NCI-H2171 (cell line): ENCODE measurements at regions not wholly inside any gene's neighbourhood (a gene's known extent, or its start where the extent isn't known, plus 50 kb on each side); places are given as distances from the start of the nearest gene placed in this dataset.

Experiments
- DNase-seq: peaks from one replicate; lab custom pipeline; 2025; lab: John Stamatoyannopoulos, UW

GRCh38 chr2:111712940-111713515 lies 171.0 kb downstream of the ANAPC1 start:
- DNase-seq: no peak

DNA sequence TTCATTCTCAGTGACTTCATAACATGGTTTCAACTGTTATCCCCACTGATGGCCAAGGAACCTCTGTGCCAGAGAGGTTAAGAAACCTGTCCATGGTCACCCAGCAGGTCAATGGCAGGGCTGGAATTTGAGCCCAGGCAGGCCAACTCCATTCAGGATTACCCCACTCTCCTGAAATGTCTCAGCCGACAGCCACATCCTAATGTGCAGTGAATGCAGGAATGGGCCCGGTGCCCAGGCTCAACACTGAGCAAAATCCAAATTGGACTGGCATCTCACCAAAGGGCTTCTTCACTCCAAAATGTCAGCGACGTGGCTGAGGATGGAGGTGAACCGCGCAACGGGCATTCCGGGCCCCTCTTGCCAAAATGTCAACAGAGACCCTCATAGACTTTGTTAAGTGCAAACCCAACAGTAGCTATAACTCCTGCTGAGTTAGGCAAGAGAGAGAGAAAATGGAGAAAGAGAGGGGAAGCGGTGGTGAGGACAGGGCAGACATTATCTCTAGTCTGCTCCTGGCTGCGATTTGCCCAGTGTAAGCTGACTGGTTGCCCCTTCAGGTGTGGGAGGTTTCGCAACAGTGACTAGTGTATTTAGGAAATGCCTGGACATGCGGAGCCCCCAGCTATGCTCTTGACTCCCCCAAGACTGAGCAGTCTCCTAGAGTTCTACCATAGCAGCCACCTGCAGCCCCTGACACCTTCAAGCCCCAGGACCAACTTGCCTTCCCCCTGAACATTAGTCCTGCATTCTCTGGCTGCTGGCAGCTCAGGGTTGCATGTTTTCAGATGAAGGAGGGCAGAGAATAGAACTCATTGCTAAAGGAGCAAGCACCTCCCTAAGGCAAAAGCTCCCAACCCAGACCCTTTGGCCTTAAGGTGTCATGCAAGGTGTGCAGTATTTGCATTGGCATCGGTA lies 167.7 kb downstream of the ANAPC1 start:
- no peak for DNase-seq

DNA sequence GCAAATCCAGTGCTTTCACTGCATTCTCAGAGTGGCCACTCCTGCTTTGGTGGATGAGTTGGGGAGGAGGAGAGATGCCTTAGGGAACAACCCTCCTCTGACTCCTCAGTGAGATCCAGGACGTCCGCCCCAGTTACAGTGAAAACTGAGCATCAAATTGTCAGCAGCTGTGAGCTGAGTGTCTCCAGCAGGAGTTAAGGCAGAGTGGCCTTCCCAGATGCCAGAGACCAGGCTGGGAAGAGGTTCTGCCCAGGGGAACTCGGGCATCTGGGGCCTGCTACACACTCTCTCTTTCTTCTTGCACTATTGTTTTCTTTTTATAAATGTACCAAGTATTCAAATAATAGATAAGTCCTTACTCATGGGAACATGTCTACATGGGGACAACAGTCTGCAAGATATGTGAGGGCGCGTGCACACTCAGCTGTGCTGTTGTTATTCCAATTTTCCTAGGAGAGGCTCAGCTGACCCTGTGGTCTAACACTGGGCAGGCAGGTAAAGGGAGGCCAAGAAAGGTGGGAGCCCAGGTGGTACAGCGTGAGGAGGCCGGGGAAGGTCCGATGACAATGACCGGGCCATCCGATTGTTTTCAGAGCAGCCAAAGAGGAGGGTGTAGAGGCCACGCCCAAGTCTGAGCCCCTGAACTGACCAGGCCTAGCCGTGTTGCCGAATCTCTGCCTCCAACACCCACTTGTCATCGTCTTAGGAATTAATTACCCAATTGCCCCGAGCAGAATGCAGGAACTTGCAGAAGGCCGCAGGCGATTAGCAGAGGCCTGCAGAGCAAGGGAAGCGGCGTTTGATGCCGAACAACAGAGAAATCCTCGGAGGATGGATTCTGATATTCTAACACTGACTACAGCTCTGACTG lies 166.9 kb downstream of the ANAPC1 start:
- DNase-seq: no peak
